Esophagus muscularis mucosa (tissue), 4 donors: ENCODE measurements at regions not wholly inside any gene's neighbourhood (a gene's known extent, or its start where the extent isn't known, plus 50 kb on each side); places are given as distances from the start of the nearest gene placed in this dataset.

Experiments
- DNase-seq: peaks from one replicate; pipeline ENCODE4 v3.0.0-alpha.2; 2017; ENCODE audit errors: extremely low spot score
- H3K27ac ChIP-seq, 4 donors: fragments of 200-600 bp; sonication (generic); replicated peaks in 1 of 4; 1 replicate in 3 of 4; 2 replicates in 1 of 4; pipeline ENCODE4 v1.5.1; 2016 to 2019; ENCODE audit warnings: mild to moderate bottlenecking in 1 of 4
- H3K27me3 ChIP-seq, 4 donors: fragments of 200-600 bp; sonication (generic); one replicate each; pipeline versions ENCODE4 v1.5.1 to v1.6.0; 2016 to 2019
- H3K36me3 ChIP-seq, 4 donors: fragments of 200-600 bp; sonication (generic); one replicate each; pipeline ENCODE4 v1.5.1; 2016 to 2019
- H3K4me1 ChIP-seq, 4 donors: fragments of 200-600 bp; sonication (generic); one replicate each; pipeline ENCODE4 v1.5.1; 2016 to 2019
- H3K4me3 ChIP-seq, 4 donors: fragments of 200-600 bp; sonication (generic); 1 replicate in 2 of 4; 2 replicates in 2 of 4; pipeline ENCODE4 v1.5.1; 2016 to 2019; ENCODE audit warnings: mild to moderate bottlenecking in 4 of 4, moderate library complexity in 1 of 4
- H3K9me3 ChIP-seq, 4 donors: fragments of 200-600 bp; sonication (generic); 1 replicate in 3 of 4; 2 replicates in 1 of 4; pipeline ENCODE4 v1.5.1; 2016 to 2019
- EP300 ChIP-seq: sonication (generic); formaldehyde crosslinking; IDR thresholded peaks from one replicate; pipeline ENCODE4 v1.6.1; 2017; ENCODE audit warnings: antibody characterized with exemption
- POLR2A ChIP-seq: fragments of 450-650 bp; IDR thresholded peaks from one replicate; pipeline ENCODE4 v1.6.1; 2017; ENCODE audit warnings: antibody characterized with exemption, moderate library complexity, mild to moderate bottlenecking, low read depth
- POLR2AphosphoS5 ChIP-seq, 2 donors: sonication (generic); formaldehyde crosslinking; IDR thresholded peaks; one replicate each; pipeline ENCODE4 v1.6.1; 2017; ENCODE audit warnings: antibody characterized with exemption in 2 of 2
- WGBS: methylation state at CpG from one replicate; pipeline ENCODE4 v1.1.5; 2018; 5-methylcytosine and 5-hydroxymethylcytosine counted together
- intact Hi-C: fragments of 100-400 bp; cut with DNase I; formaldehyde crosslinking; loops from one replicate; pipeline ENCODE4 v1.15.1; 2023
- TF ChIP-seq, protein P1 (sequence below), 3 experiments: fragments of 200-600 bp in 2 of 3; fragments of 450-650 bp in 1 of 3; sonication (generic) in 2 of 3; IDR thresholded peaks; one replicate each; pipeline ENCODE4 v1.5.1; 2017 to 2019; ENCODE audit warnings: antibody characterized with exemption in 3 of 3, mild to moderate bottlenecking in 2 of 3, moderate library complexity in 1 of 3

- no peaks in the 10 kb centered on the region for H3K36me3 ChIP-seq
- no peak for DNase-seq
- H3K27me3 ChIP-seq = no peaks in the 10 kb centered on the region
- 72% methylated on average over 2 of the region's 2 CpGs for WGBS
- H3K4me1 ChIP-seq = peaks cover 4 to 18% (median 15%) of the 10 kb centered on the region in 4 donors
- no peak overlapping the region for H3K27ac ChIP-seq
- intact Hi-C loops = no loop called here
- H3K4me3 ChIP-seq = no peak overlapping the region
- TF ChIP-seq POLR2AphosphoS5 (IDR thresholded peaks at IDR 0.05) = no peak
- no peak for TF ChIP-seq POLR2A
- no peak for TF ChIP-seq EP300
- TF ChIP-seq, protein P1, sequence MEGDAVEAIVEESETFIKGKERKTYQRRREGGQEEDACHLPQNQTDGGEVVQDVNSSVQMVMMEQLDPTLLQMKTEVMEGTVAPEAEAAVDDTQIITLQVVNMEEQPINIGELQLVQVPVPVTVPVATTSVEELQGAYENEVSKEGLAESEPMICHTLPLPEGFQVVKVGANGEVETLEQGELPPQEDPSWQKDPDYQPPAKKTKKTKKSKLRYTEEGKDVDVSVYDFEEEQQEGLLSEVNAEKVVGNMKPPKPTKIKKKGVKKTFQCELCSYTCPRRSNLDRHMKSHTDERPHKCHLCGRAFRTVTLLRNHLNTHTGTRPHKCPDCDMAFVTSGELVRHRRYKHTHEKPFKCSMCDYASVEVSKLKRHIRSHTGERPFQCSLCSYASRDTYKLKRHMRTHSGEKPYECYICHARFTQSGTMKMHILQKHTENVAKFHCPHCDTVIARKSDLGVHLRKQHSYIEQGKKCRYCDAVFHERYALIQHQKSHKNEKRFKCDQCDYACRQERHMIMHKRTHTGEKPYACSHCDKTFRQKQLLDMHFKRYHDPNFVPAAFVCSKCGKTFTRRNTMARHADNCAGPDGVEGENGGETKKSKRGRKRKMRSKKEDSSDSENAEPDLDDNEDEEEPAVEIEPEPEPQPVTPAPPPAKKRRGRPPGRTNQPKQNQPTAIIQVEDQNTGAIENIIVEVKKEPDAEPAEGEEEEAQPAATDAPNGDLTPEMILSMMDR (IDR thresholded peaks at IDR 0.05) = no peak
- peaks cover 0 to 5% (median 2%) of the 10 kb centered on the region in 4 donors for H3K9me3 ChIP-seq
Measured at GRCh38 chr6:140487586-140487985, 1113.1 kb upstream of the CITED2 start.

GRCh38 chr6:140486450-140487361 is 1112.3 kb upstream of the CITED2 start:
- WGBS = 84% methylated on average over 3 of the region's 3 CpGs
- H3K9me3 ChIP-seq = peaks cover 0 to 5% (median 2%) of the 10 kb centered on the region in 4 donors
- no peak for DNase-seq
- no peaks in the 10 kb centered on the region for H3K36me3 ChIP-seq
- intact Hi-C loops = no loop called here
- H3K27me3 ChIP-seq = no peaks in the 10 kb centered on the region
- H3K4me1 ChIP-seq = peaks cover 4 to 18% (median 15%) of the 10 kb centered on the region in 4 donors
- H3K4me3 ChIP-seq = no peak overlapping the region
- TF ChIP-seq, protein P1 (IDR thresholded peaks at IDR 0.05) = no peak
- TF ChIP-seq POLR2AphosphoS5 (IDR thresholded peaks at IDR 0.05) (no peak), POLR2A (no peak), EP300 (no peak)
- H3K27ac ChIP-seq = peak overlapping the region; percentile 47 to 71 (median 62)

- Histone ChIP-seq H3K27ac (peak overlapping the region; percentile 47 to 71 (median 62)), H3K36me3 (no peaks in the 10 kb centered on the region), H3K4me3 (no peak overlapping the region), H3K27me3 (no peaks in the 10 kb centered on the region), H3K4me1 (peaks cover 4 to 21% (median 16%) of the 10 kb centered on the region in 4 donors), H3K9me3 (peaks cover 0 to 5% (median 2%) of the 10 kb centered on the region in 4 donors)
- intact Hi-C loops = no loop called here
- DNase-seq = no peak
- 30% methylated on average over 6 of the region's 6 CpGs for WGBS
- no peak for TF ChIP-seq EP300
- no peak for TF ChIP-seq POLR2A
- TF ChIP-seq, protein P1 (IDR thresholded peaks at IDR 0.05) = no peak
- TF ChIP-seq POLR2AphosphoS5 (IDR thresholded peaks at IDR 0.05) = no peak
Measured at GRCh38 chr6:140485740-140486449, 1111.4 kb upstream of the CITED2 start.

- peaks cover 0 to 17% (median 9%) of the 10 kb centered on the region in 4 donors for H3K4me1 ChIP-seq
- WGBS = 50% methylated on average over 2 of the region's 2 CpGs
- H3K4me3 ChIP-seq = no peak overlapping the region
- no peaks in the 10 kb centered on the region for H3K27me3 ChIP-seq
- no peak overlapping the region for H3K27ac ChIP-seq
- TF ChIP-seq, protein P1 (IDR thresholded peaks at IDR 0.05) = no peak
- TF ChIP-seq POLR2AphosphoS5 (IDR thresholded peaks at IDR 0.05) (no peak), EP300 (no peak), POLR2A (no peak)
- no peaks in the 10 kb centered on the region for H3K36me3 ChIP-seq
- no peak for DNase-seq
- H3K9me3 ChIP-seq = no peaks in the 10 kb centered on the region
- intact Hi-C loops = no loop called here
Measured at GRCh38 chr6:140480852-140481251, 1106.4 kb upstream of the CITED2 start.
